Prostate gland (tissue), 2 donors: ENCODE measurements at regions not wholly inside any gene's neighbourhood (a gene's known extent, or its start where the extent isn't known, plus 50 kb on each side); places are given as distances from the start of the nearest gene placed in this dataset.

Experiments
- POLR2A ChIP-seq: fragments of 450-650 bp; IDR thresholded peaks from one replicate; pipeline ENCODE4 v1.6.1; 2016; ENCODE audit warnings: antibody characterized with exemption, mild to moderate bottlenecking
- POLR2AphosphoS5 ChIP-seq: sonication (generic); formaldehyde crosslinking; IDR thresholded peaks from one replicate; pipeline ENCODE4 v1.6.1; 2017; ENCODE audit warnings: antibody characterized with exemption
- TF ChIP-seq, protein P1 (sequence below), 4 experiments: fragments of 200-600 bp in 2 of 4; fragments of 450-650 bp in 2 of 4; sonication (generic) in 2 of 4; IDR thresholded peaks; 1 replicate in 3 of 4; 2 replicates in 1 of 4; pipeline ENCODE4 v1.5.1; 2016 to 2019; ENCODE audit warnings: antibody characterized with exemption in 4 of 4, mild to moderate bottlenecking in 2 of 4, moderate library complexity in 2 of 4

DNA sequence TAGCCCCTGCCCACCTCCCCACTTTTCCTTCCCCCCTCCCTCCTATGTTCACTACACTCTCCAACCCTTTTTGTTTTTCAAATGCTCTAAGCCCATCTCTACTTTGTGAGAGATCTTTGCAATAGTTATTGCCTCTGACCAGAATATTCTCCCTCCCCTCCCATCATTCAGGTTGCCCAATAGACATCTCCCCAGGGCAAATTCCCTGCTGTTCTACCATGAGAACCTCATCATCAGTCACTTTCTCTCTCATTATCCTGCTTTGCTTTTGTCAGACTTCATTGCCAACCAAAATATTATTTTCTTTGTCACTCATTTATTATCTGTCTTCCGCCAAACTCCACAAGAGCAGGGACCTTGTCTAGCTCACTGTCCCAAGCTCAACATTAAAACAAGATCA, 268.2 kb upstream of the PPARGC1A start:
- TF ChIP-seq POLR2A: no peak
- TF ChIP-seq, protein P1, sequence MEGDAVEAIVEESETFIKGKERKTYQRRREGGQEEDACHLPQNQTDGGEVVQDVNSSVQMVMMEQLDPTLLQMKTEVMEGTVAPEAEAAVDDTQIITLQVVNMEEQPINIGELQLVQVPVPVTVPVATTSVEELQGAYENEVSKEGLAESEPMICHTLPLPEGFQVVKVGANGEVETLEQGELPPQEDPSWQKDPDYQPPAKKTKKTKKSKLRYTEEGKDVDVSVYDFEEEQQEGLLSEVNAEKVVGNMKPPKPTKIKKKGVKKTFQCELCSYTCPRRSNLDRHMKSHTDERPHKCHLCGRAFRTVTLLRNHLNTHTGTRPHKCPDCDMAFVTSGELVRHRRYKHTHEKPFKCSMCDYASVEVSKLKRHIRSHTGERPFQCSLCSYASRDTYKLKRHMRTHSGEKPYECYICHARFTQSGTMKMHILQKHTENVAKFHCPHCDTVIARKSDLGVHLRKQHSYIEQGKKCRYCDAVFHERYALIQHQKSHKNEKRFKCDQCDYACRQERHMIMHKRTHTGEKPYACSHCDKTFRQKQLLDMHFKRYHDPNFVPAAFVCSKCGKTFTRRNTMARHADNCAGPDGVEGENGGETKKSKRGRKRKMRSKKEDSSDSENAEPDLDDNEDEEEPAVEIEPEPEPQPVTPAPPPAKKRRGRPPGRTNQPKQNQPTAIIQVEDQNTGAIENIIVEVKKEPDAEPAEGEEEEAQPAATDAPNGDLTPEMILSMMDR (IDR thresholded peaks at IDR 0.05): no peak
- TF ChIP-seq POLR2AphosphoS5: no peak
